ENCODE measurements at regions not wholly inside any gene's neighbourhood (a gene's known extent, or its start where the extent isn't known, plus 50 kb on each side); places are given as distances from the start of the nearest gene placed in this dataset.

- TF ChIP-seq POLR2AphosphoS5 (IDR thresholded peaks at IDR 0.05; ENCODE audit: low read depth), result no peak
- TF ChIP-seq, protein P1, sequence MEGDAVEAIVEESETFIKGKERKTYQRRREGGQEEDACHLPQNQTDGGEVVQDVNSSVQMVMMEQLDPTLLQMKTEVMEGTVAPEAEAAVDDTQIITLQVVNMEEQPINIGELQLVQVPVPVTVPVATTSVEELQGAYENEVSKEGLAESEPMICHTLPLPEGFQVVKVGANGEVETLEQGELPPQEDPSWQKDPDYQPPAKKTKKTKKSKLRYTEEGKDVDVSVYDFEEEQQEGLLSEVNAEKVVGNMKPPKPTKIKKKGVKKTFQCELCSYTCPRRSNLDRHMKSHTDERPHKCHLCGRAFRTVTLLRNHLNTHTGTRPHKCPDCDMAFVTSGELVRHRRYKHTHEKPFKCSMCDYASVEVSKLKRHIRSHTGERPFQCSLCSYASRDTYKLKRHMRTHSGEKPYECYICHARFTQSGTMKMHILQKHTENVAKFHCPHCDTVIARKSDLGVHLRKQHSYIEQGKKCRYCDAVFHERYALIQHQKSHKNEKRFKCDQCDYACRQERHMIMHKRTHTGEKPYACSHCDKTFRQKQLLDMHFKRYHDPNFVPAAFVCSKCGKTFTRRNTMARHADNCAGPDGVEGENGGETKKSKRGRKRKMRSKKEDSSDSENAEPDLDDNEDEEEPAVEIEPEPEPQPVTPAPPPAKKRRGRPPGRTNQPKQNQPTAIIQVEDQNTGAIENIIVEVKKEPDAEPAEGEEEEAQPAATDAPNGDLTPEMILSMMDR (IDR thresholded peaks at IDR 0.05; ENCODE audit: insufficient read depth, low read length), result no peak
- TF ChIP-seq SPI1 (IDR thresholded peaks at IDR 0.05; ENCODE audit: borderline replicate concordance, low read depth), result no peak
Observed at GRCh38 chr4:126969360-126970235, 663.2 kb upstream of the INTU start.

Data from HL-60 (cell line).